Fibroblast of pulmonary artery (primary cell): ENCODE measurements at regions not wholly inside any gene's neighbourhood (a gene's known extent, or its start where the extent isn't known, plus 50 kb on each side); places are given as distances from the start of the nearest gene placed in this dataset.

Experiments used
- DNase-seq: peaks from one replicate; pipeline ENCODE4 v3.0.0-alpha.2; 2010; ENCODE audit warnings: low read depth
- H3K4me3 ChIP-seq: replicated peaks from 2 replicates; pipeline ENCODE4 v1.5.1; 2011; ENCODE audit warnings: low read depth, mild to moderate bottlenecking, control low read depth, low read length, moderate library complexity
- TF ChIP-seq, protein P1 (sequence below): IDR thresholded peaks from 2 replicates; pipeline ENCODE4 v1.5.1; 2011; ENCODE audit warnings: mild to moderate bottlenecking, control low read depth, low read length, inconsistent platforms; ENCODE audit errors: missing control alignments

DNA sequence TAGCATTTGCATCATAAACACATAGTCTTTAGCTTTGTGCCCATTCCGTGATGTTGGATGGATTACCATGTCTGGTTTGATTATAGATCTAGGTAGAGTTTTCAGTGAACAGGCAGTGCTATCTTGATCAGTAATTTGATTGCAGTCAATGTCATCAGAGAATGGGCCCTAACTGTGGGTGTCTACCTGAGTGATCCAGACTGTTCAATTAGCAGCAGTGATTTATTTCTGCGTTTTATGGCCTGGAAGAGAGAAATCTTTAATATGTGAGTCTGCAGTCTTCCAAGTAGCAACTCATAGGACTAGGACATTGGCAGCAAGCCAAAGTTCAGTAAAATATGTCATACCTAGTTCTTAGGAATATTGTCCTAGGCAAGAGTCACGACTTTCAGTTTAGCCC, 80.3 kb downstream of the CASP12 start:
- no peak overlapping the region for H3K4me3 ChIP-seq
- TF ChIP-seq, protein P1, sequence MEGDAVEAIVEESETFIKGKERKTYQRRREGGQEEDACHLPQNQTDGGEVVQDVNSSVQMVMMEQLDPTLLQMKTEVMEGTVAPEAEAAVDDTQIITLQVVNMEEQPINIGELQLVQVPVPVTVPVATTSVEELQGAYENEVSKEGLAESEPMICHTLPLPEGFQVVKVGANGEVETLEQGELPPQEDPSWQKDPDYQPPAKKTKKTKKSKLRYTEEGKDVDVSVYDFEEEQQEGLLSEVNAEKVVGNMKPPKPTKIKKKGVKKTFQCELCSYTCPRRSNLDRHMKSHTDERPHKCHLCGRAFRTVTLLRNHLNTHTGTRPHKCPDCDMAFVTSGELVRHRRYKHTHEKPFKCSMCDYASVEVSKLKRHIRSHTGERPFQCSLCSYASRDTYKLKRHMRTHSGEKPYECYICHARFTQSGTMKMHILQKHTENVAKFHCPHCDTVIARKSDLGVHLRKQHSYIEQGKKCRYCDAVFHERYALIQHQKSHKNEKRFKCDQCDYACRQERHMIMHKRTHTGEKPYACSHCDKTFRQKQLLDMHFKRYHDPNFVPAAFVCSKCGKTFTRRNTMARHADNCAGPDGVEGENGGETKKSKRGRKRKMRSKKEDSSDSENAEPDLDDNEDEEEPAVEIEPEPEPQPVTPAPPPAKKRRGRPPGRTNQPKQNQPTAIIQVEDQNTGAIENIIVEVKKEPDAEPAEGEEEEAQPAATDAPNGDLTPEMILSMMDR, result no peak
- peak; percentile 10 for DNase-seq

DNA sequence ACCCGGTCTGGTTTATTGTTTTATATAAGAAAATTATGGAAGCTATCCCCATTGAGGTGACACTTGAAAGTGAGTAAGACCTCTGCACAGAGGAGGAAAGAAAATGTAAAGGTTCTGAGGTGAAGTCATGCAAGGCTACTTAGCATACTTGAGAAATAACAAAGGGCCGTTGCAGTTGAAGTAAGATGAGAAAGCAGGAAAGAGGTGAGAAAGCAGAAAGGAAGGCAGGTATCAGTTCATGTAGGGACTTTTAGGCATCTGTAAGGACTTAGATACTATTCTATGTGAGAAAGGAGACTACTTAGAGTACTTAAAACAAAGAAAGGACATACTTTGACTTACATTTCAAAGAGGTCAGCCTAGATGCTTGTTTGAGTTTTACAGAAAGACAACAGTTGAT, 84.7 kb downstream of the CASP12 start:
- DNase-seq, result no peak
- H3K4me3 ChIP-seq, result no peak overlapping the region
- TF ChIP-seq, protein P1, result no peak

DNA sequence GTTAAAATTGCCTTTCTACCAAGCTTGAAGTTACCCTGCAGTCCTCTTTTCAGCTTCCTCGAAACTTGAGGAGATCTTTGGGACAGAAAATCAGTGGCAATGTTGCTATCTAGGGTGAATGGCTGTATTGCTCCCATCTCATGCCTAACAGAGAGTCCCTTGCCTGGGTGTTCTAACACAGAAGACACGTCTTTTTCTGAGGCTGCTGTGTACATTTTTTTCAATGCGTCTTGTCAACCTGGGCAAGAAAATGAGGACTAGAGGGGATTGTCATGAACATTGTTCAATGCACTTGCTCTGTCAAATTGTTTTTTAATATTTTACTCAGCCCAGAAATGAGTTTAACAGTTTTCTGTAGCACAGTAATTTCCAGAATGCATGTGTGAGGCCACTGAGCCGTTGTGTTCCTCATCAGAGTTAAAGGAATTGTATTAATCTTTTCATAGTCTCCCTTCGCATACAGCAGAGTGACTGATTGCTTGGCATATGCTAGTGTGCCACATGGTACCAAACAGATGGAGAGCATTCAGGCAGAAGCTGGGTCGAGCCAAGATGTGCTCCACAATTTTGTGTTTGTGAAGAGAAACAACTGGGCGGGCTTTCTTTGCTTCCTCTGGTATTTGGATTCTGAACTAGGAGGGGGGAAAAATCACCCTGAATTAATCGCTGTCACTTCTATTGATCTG, 86.0 kb downstream of the CASP12 start:
- H3K4me3 ChIP-seq, result no peak overlapping the region
- TF ChIP-seq, protein P1, result no peak
- DNase-seq, result no peak

DNA sequence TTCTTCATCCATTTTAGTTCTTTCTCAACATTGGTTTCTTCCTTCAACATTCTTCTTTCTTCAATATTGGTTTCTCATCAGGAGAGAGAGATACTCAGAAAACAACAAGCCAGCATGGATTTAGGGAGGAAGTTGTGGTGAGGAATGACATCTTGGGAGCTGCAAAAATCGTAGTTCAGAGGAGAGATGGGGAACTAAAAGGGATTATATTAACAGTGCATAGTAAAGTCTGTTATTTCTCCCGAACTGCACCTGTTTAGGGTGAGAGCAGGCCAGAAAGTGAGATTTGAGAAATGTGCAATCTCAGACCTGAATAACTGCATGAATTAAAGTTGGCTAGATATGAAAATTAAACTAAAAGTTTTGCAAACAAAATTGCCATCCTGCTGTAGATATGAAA, 94.5 kb downstream of the CASP12 start:
- DNase-seq, result no peak
- TF ChIP-seq, protein P1, result no peak
- no peak overlapping the region for H3K4me3 ChIP-seq

DNA sequence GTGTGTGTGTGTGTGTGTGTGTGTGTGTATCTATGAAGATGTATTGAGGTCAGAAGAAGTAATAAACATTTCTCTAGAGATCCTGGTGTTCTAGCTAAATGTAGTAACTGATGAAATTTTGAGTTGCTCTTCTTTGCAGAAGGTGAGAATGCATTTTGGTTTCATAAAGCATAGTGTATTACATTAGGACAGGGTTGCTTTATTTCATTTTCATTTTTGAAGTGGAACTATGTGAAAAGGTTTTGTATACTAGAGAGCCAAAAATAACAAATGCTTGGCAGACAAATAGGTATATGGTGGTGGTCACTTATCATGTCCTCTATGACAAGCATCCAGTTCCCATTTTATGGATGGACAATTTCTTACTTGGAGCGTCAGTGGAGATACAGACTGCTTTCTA, 99.0 kb downstream of the CASP12 start:
- TF ChIP-seq, protein P1, result no peak
- H3K4me3 ChIP-seq, result no peak overlapping the region
- no peak for DNase-seq

DNA sequence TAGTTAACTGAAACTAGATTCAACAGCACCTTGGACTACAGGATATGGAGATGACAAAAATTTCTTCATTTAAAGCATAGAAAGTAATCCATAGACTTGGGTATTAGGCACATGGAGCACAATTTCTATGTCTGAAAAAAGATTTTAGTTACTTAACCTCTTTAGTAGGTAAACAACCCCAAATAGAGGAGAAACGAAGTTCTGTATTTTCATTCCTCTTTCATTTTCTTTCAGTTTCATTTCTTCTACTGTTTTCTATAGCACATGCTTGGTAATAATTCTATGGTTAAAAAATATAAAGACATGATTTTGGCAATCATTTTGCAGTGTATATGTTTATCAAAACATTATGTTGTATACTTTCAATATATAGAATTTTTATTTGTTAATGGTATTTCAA, 99.5 kb downstream of the CASP12 start:
- TF ChIP-seq, protein P1, result no peak
- DNase-seq, result no peak
- H3K4me3 ChIP-seq, result no peak overlapping the region

DNA sequence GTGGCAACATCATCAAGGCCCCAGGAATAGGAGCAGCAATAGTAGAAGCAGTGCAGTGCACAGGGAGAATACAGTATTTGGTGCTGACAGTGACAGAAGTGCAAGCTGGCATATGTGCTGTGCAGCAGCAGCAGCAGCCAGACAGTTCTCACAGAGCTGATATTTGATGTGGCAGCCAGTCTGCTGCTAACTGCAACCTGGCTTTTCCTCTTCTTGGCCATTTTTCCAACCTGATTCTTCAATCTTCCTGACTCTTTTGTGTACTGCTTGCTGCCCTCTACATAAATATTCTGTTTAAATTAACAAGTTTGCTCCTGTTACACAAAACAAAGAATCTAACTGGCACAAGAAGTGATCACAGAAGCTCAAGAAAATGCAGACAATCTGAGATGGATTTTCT, 102.0 kb downstream of the CASP12 start:
- H3K4me3 ChIP-seq, result no peak overlapping the region
- TF ChIP-seq, protein P1, result no peak
- DNase-seq, result no peak
